ENCODE measurements at regions not wholly inside any gene's neighbourhood (a gene's known extent, or its start where the extent isn't known, plus 50 kb on each side); places are given as distances from the start of the nearest gene placed in this dataset.

DNA sequence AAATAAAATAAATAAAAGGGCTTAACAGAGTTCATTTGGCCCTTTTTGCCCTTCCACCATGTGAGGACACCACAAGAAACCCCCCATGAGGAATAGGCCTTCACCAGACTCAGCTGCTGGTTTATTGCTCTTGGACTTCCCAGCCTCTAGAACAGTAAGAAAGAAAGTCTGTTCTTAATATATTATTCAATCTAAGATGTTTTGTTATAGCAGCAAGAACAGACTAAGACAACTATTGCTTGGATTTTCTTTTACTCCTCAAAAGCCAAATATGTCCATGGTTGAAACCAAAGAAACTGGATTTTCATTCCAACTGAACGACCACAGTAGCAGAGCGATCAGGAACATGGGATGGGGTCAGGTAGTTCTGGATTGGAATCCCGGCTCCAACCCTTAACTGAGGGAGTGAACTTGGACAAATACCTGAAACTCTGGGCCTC is 157.2 kb upstream of the EEA1 start:
- DNase-seq (ENCODE audit: low read depth): no peak
- FAIRE-seq: no peak
- H3K4me3 ChIP-seq (ENCODE audit: low read depth, low read length): no peak overlapping the region
- TF ChIP-seq, protein P1, sequence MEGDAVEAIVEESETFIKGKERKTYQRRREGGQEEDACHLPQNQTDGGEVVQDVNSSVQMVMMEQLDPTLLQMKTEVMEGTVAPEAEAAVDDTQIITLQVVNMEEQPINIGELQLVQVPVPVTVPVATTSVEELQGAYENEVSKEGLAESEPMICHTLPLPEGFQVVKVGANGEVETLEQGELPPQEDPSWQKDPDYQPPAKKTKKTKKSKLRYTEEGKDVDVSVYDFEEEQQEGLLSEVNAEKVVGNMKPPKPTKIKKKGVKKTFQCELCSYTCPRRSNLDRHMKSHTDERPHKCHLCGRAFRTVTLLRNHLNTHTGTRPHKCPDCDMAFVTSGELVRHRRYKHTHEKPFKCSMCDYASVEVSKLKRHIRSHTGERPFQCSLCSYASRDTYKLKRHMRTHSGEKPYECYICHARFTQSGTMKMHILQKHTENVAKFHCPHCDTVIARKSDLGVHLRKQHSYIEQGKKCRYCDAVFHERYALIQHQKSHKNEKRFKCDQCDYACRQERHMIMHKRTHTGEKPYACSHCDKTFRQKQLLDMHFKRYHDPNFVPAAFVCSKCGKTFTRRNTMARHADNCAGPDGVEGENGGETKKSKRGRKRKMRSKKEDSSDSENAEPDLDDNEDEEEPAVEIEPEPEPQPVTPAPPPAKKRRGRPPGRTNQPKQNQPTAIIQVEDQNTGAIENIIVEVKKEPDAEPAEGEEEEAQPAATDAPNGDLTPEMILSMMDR (IDR thresholded peaks at IDR 0.05; ENCODE audit: insufficient read depth, low read length, severe bottlenecking): no peak
- no peaks in the 10 kb centered on the region for H3K36me3 ChIP-seq (ENCODE audit: control insufficient read depth, insufficient read depth, low read length)
- H3K27me3 ChIP-seq (ENCODE audit: control insufficient read depth, insufficient read depth, low read length): no peaks in the 10 kb centered on the region

DNA sequence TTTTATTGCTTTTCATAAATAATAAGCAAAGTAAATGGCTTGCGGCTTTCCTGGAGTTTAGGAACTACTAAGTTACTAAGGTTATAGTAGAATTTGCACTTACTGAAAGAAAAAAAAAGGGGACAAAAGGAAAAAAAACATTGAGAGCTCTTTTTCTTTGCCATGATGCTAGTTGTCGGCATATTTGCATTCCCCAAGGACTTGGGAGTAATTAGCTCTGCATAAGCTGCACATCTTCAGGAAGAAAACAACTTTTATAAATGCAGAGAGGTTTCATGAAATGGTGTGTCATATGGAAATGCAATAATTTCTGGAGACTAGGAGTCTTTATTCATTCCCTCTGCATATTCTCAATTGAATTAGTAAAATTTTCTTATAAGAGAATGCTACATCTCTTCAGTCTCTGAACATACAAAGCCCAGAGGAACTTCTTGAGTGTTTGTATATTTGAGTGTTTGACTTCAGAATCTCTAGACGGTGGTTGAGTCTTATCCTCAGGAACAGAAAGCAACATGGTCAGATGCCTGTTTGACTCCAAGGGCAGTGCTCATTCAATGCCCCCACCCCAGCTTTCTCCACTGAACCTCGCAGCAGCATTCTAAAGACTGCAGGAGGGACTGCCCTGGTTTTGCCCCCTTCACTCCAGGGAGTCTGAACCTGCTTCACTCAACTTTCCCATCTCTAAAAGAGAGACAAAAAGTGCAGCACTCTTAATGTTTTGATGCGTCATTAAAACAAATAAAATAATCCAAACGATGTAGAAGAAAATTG is 158.9 kb upstream of the EEA1 start:
- Histone ChIP-seq H3K4me3 (ENCODE audit: low read depth, low read length) (no peak overlapping the region), H3K27me3 (ENCODE audit: control insufficient read depth, insufficient read depth, low read length) (no peaks in the 10 kb centered on the region), H3K36me3 (ENCODE audit: control insufficient read depth, insufficient read depth, low read length) (no peaks in the 10 kb centered on the region)
- TF ChIP-seq, protein P1 (IDR thresholded peaks at IDR 0.05; ENCODE audit: insufficient read depth, low read length, severe bottlenecking): no peak
- no peak for FAIRE-seq
- no peak for DNase-seq (ENCODE audit: low read depth)

DNA sequence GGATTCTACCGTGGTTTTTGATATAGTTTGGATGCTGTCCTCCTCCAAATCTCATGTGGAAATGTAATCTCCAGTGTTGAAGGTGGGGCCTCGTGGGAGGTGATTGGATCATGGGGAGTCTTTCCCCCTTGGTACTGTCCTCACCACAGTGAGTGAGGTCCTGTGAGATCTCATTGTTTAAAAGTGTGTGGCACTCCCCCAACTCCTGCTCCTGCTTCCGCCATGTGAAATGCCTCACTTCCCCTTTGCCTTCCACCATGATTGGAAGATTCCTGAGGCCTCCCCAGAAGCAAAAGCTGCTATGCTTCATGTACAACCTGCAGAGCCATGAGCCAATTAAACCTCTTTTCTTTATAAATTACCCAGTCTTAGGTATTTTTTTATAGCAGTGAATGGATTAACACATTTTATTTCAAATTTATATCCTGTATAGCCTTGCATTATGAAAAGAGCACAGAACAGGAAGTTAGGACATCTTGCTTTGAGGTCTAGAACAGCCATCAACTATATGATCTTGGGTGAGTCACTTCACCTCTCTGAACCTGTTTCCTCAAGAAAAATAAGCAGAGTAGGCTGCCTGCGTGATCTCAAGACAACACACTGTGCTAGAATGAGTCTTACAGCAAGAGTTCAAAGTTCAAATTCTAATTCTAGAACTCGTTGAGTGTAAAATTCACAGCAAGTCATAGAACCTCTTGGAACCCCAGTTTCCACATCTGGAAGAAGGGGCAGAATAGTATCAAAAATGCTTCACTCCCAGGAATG is 160.9 kb upstream of the EEA1 start:
- H3K4me3 ChIP-seq (ENCODE audit: low read depth, low read length): no peak overlapping the region
- FAIRE-seq (no peak), DNase-seq (ENCODE audit: low read depth) (peak; percentile 97)
- TF ChIP-seq, protein P1 (IDR thresholded peaks at IDR 0.05; ENCODE audit: insufficient read depth, low read length, severe bottlenecking): no peak
- H3K36me3 ChIP-seq (ENCODE audit: control insufficient read depth, insufficient read depth, low read length): no peaks in the 10 kb centered on the region
- no peaks in the 10 kb centered on the region for H3K27me3 ChIP-seq (ENCODE audit: control insufficient read depth, insufficient read depth, low read length)

DNA sequence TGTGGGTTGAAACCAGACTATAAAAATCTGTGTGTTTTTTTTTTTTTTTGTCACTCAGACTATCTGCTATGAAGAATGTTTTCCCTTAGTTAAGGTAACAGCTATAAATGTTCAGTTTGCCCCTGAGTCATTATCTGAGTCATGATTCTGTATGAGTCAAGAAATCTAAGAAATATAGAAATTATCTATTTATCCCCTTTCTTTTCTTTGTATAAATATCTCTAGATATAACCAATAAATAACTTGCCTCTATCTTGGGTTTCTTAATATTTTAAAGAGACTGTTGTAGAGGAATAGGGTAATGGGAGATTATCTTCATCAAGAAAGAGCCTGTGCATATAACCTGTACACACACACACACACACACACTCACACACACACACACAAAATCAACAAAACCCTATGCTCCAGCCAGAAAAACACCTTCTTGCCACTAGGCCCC is 161.7 kb upstream of the EEA1 start:
- Histone ChIP-seq H3K4me3 (ENCODE audit: low read depth, low read length) (no peak overlapping the region), H3K36me3 (ENCODE audit: control insufficient read depth, insufficient read depth, low read length) (no peaks in the 10 kb centered on the region), H3K27me3 (ENCODE audit: control insufficient read depth, insufficient read depth, low read length) (no peaks in the 10 kb centered on the region)
- TF ChIP-seq, protein P1 (IDR thresholded peaks at IDR 0.05; ENCODE audit: insufficient read depth, low read length, severe bottlenecking): no peak
- FAIRE-seq (no peak), DNase-seq (ENCODE audit: low read depth) (peak; percentile 89)

DNA sequence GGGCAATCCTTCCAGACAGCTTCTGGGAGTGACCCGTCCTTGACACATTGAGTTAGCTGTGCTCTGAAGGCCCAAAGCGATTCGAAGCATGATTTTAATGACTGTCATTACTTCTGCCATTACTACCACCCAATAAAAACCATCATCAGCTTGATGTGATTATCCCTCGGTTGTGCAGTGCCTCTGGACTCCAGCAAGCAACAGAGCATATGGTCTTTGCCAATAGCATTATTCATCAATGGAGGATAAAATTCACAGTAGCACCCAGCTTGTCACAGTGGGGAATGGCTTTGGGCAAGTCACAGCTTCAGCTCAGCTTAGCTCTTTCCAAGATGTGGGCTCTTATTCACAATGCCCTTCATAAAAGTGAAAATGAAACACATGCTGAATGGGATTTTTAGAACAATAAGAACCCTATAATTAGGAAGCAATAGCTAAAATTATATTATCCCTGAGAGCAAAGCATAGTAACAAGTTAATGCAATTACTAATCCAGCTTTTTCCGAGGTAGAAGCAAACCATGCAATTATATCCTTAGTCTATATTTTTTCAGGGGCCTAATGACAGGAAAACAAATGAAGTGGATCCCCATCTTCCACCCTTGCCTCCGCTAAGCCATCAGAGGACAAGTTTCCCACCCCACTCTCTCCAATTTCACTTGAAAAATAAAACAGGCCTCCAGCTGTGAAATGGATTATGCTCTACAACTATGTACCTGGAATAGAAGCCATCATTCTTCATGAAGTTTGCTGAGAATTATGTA is 163.0 kb upstream of the EEA1 start:
- FAIRE-seq: no peak
- H3K36me3 ChIP-seq (ENCODE audit: control insufficient read depth, insufficient read depth, low read length): no peaks in the 10 kb centered on the region
- TF ChIP-seq, protein P1 (IDR thresholded peaks at IDR 0.05; ENCODE audit: insufficient read depth, low read length, severe bottlenecking): no peak
- no peak overlapping the region for H3K4me3 ChIP-seq (ENCODE audit: low read depth, low read length)
- no peaks in the 10 kb centered on the region for H3K27me3 ChIP-seq (ENCODE audit: control insufficient read depth, insufficient read depth, low read length)
- no peak for DNase-seq (ENCODE audit: low read depth)
